ENCODE measurements at regions not wholly inside any gene's neighbourhood (a gene's known extent, or its start where the extent isn't known, plus 50 kb on each side); places are given as distances from the start of the nearest gene placed in this dataset.

GRCh38 chr2:65491381-65491905, 59.0 kb upstream of the SPRED2 start:
- H3K27me3 ChIP-seq (replicated peaks; ENCODE audit: insufficient read depth) = no peaks in the 10 kb centered on the region
- TF ChIP-seq CTCF (IDR thresholded peaks at IDR 0.05) = no peak
- DNase-seq (ENCODE audit: low spot score) (no peak), ATAC-seq (ENCODE audit: insufficient number of reproducible peaks, low FRiP score, low read depth) (no peak)
- H3K36me3 ChIP-seq = no peaks in the 10 kb centered on the region
- H3K27ac ChIP-seq = no peak overlapping the region
- no peak overlapping the region for H3K4me3 ChIP-seq
- no peaks in the 10 kb centered on the region for H3K9me3 ChIP-seq
- H3K4me1 ChIP-seq (ENCODE audit: control insufficient read depth in 1 of 2, low read depth in 2 of 2) = no peaks in the 10 kb centered on the region

GRCh38 chr2:65490222-65490621, 57.8 kb upstream of the SPRED2 start:
- no peak for TF ChIP-seq CTCF (IDR thresholded peaks at IDR 0.05)
- no peaks in the 10 kb centered on the region for H3K9me3 ChIP-seq

GRCh38 chr2:65489269-65489668, 56.9 kb upstream of the SPRED2 start:
- DNase-seq (ENCODE audit: low spot score) = no peak
- Histone ChIP-seq H3K4me3 (no peak overlapping the region), H3K27ac (no peak overlapping the region), H3K27me3 (replicated peaks; ENCODE audit: insufficient read depth) (no peaks in the 10 kb centered on the region), H3K9me3 (no peaks in the 10 kb centered on the region), H3K36me3 (no peaks in the 10 kb centered on the region), H3K4me1 (ENCODE audit: control insufficient read depth in 1 of 2, low read depth in 2 of 2) (no peaks in the 10 kb centered on the region)
- no peak for ATAC-seq (ENCODE audit: insufficient number of reproducible peaks, low FRiP score, low read depth)
- no peak for TF ChIP-seq CTCF (IDR thresholded peaks at IDR 0.05)

More at GRCh38 chr2:65490222-65490621, 57.8 kb upstream of the SPRED2 start:
- ATAC-seq (ENCODE audit: insufficient number of reproducible peaks, low FRiP score, low read depth) = no peak
- no peaks in the 10 kb centered on the region for H3K27me3 ChIP-seq (replicated peaks; ENCODE audit: insufficient read depth)
- no peak overlapping the region for H3K27ac ChIP-seq
- H3K4me1 ChIP-seq (ENCODE audit: control insufficient read depth in 1 of 2, low read depth in 2 of 2) = no peaks in the 10 kb centered on the region
- no peak for DNase-seq (ENCODE audit: low spot score)
- no peak overlapping the region for H3K4me3 ChIP-seq
- H3K36me3 ChIP-seq = no peaks in the 10 kb centered on the region

- no peak for TF ChIP-seq CTCF (IDR thresholded peaks at IDR 0.05)
- H3K9me3 ChIP-seq = no peaks in the 10 kb centered on the region
- H3K27me3 ChIP-seq (replicated peaks; ENCODE audit: insufficient read depth) = no peaks in the 10 kb centered on the region
- H3K27ac ChIP-seq = no peak overlapping the region
- ATAC-seq (ENCODE audit: insufficient number of reproducible peaks, low FRiP score, low read depth) = no peak
- H3K4me3 ChIP-seq = no peak overlapping the region
- no peaks in the 10 kb centered on the region for H3K4me1 ChIP-seq (ENCODE audit: control insufficient read depth in 1 of 2, low read depth in 2 of 2)
- H3K36me3 ChIP-seq = no peaks in the 10 kb centered on the region
- no peak for DNase-seq (ENCODE audit: low spot score)
Measured at GRCh38 chr2:65488527-65488926, 56.1 kb upstream of the SPRED2 start.

GRCh38 chr2:65487404-65487803, 55.0 kb upstream of the SPRED2 start:
- Histone ChIP-seq H3K9me3 (no peaks in the 10 kb centered on the region), H3K36me3 (no peaks in the 10 kb centered on the region), H3K4me3 (no peak overlapping the region), H3K4me1 (ENCODE audit: control insufficient read depth in 1 of 2, low read depth in 2 of 2) (no peaks in the 10 kb centered on the region), H3K27me3 (replicated peaks; ENCODE audit: insufficient read depth) (no peaks in the 10 kb centered on the region), H3K27ac (no peak overlapping the region)
- DNase-seq (ENCODE audit: low spot score) (no peak), ATAC-seq (ENCODE audit: insufficient number of reproducible peaks, low FRiP score, low read depth) (no peak)
- TF ChIP-seq CTCF (IDR thresholded peaks at IDR 0.05) = no peak
